ENCODE measurements at regions not wholly inside any gene's neighbourhood (a gene's known extent, or its start where the extent isn't known, plus 50 kb on each side); places are given as distances from the start of the nearest gene placed in this dataset.

GRCh38 chr20:23142162-23143050, 56.3 kb upstream of the CD93 start:
- Histone ChIP-seq H3K9me3 (ENCODE audit: control insufficient read depth, insufficient read depth, low read depth, low read length) (no peaks in the 10 kb centered on the region), H3K36me3 (ENCODE audit: control insufficient read depth in 2 of 2, insufficient read depth in 1 of 2, low read length in 2 of 2) (no peaks in the 10 kb centered on the region), H3K4me1 (ENCODE audit: control insufficient read depth, insufficient read depth, low read length) (no peaks in the 10 kb centered on the region), H3K27ac (ENCODE audit: extremely low read depth, low read depth, low read length) (no peak overlapping the region), H3K4me3 (ENCODE audit: low read depth, low read length) (no peak overlapping the region)
- TF ChIP-seq, protein P1, sequence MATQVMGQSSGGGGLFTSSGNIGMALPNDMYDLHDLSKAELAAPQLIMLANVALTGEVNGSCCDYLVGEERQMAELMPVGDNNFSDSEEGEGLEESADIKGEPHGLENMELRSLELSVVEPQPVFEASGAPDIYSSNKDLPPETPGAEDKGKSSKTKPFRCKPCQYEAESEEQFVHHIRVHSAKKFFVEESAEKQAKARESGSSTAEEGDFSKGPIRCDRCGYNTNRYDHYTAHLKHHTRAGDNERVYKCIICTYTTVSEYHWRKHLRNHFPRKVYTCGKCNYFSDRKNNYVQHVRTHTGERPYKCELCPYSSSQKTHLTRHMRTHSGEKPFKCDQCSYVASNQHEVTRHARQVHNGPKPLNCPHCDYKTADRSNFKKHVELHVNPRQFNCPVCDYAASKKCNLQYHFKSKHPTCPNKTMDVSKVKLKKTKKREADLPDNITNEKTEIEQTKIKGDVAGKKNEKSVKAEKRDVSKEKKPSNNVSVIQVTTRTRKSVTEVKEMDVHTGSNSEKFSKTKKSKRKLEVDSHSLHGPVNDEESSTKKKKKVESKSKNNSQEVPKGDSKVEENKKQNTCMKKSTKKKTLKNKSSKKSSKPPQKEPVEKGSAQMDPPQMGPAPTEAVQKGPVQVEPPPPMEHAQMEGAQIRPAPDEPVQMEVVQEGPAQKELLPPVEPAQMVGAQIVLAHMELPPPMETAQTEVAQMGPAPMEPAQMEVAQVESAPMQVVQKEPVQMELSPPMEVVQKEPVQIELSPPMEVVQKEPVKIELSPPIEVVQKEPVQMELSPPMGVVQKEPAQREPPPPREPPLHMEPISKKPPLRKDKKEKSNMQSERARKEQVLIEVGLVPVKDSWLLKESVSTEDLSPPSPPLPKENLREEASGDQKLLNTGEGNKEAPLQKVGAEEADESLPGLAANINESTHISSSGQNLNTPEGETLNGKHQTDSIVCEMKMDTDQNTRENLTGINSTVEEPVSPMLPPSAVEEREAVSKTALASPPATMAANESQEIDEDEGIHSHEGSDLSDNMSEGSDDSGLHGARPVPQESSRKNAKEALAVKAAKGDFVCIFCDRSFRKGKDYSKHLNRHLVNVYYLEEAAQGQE (tag by site-specific recombination; IDR thresholded peaks at IDR 0.05), result no peak
- TF ChIP-seq ZNF19 (tag by site-specific recombination; IDR thresholded peaks at IDR 0.05; ENCODE audit: low read depth) (no peak), ZNF423 (tag by site-specific recombination; IDR thresholded peaks at IDR 0.05) (no peak), ZNF366 (tag by site-specific recombination; conservative IDR thresholded peaks at IDR 0.05) (no peak), FEZF1 (tag by site-specific recombination; IDR thresholded peaks at IDR 0.05) (no peak), ZNF677 (tag by site-specific recombination; IDR thresholded peaks at IDR 0.05) (no peak), ZNF202 (tag by site-specific recombination; IDR thresholded peaks at IDR 0.05; ENCODE audit: borderline replicate concordance) (no peak), ZNF776 (tag by site-specific recombination; IDR thresholded peaks at IDR 0.05; ENCODE audit: borderline replicate concordance) (no peak), ZNF654 (tag by site-specific recombination; IDR thresholded peaks at IDR 0.05; ENCODE audit: low read depth) (no peak), ZNF561 (tag by site-specific recombination; IDR thresholded peaks at IDR 0.05; ENCODE audit: borderline replicate concordance) (no peak), ZNF473 (tag by site-specific recombination; IDR thresholded peaks at IDR 0.05) (no peak), GLIS2 (tag by site-specific recombination; IDR thresholded peaks at IDR 0.05) (no peak), SP3 (tag by site-specific recombination; IDR thresholded peaks at IDR 0.05) (no peak), HOXA7 (CRISPR knock-in tag; IDR thresholded peaks at IDR 0.05; ENCODE audit: borderline replicate concordance) (no peak), ZXDB (tag by site-specific recombination; IDR thresholded peaks at IDR 0.05) (no peak), ZNF626 (tag by site-specific recombination; IDR thresholded peaks at IDR 0.05) (no peak)
- ChIA-PET CTCF (interaction anchor here (0.7 kb wide), 1 partner anchor 35 kb away, joined by 3 read pairs; no protein-coding TSS in a partner anchor), POLR2A (no interaction called here)

DNA sequence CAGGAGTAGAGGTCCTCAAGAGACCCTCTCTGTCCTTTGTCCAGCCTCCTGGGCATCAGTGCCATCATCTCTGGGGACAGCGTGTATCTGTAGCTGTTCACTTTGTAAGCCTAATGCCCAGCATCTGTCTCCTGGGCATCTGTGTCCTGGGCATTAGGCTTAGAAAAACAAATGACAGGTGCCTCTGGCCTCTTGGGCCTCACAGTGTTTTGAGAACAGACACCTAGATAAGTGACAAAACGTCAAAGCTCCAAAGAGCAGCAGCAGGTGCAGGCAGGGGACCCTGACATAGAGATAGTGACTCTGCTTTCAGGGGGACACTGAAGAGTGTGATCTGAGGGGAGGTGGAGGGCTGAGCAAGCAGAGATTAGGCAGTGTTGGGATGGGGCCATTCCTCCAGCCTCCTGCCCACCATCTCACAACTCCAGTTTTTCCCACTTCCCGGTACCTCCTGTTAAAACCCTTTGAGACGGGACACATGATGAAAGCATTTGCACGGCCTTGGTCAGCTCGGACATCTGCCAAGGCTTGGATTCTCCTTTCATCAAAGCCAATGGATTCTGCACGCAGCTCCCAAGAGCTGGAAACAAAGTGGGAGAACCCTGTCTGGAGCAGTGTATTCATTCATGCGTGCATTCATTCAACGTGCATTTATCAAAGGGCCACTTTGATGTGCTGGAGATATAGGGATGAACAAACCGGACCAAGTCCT, 55.5 kb upstream of the CD93 start:
- ChIA-PET CTCF (no interaction called here), POLR2A (no interaction called here)

More for the DNA sequence above, 55.5 kb upstream of the CD93 start:
- Histone ChIP-seq H3K27ac (ENCODE audit: extremely low read depth, low read depth, low read length) (no peak overlapping the region), H3K9me3 (ENCODE audit: control insufficient read depth, insufficient read depth, low read depth, low read length) (no peaks in the 10 kb centered on the region), H3K4me3 (ENCODE audit: low read depth, low read length) (no peak overlapping the region), H3K36me3 (ENCODE audit: control insufficient read depth in 2 of 2, insufficient read depth in 1 of 2, low read length in 2 of 2) (no peaks in the 10 kb centered on the region), H3K4me1 (ENCODE audit: control insufficient read depth, insufficient read depth, low read length) (no peaks in the 10 kb centered on the region)
- TF ChIP-seq ZNF18 (tag by site-specific recombination; IDR thresholded peaks at IDR 0.05), result no peak
- TF ChIP-seq ZNF202 (tag by site-specific recombination; IDR thresholded peaks at IDR 0.05; ENCODE audit: borderline replicate concordance), result no peak
- no peak for TF ChIP-seq ZNF654 (tag by site-specific recombination; IDR thresholded peaks at IDR 0.05; ENCODE audit: low read depth)
- no peak for TF ChIP-seq ELK4 (IDR thresholded peaks at IDR 0.05; ENCODE audit: borderline replicate concordance, low read depth, low read length)
